ENCODE measurements at regions not wholly inside any gene's neighbourhood (a gene's known extent, or its start where the extent isn't known, plus 50 kb on each side); places are given as distances from the start of the nearest gene placed in this dataset.

GRCh38 chr13:53237696-53238095 lies 209.1 kb downstream of the OLFM4 start:
- H3K36me3 ChIP-seq (replicated peaks; ENCODE audit: insufficient read depth, low read depth), result no peaks in the 10 kb centered on the region
- no peaks in the 10 kb centered on the region for H3K9me3 ChIP-seq (ENCODE audit: low read depth)
- no peak overlapping the region for H3K27ac ChIP-seq
- no peak for DNase-seq (ENCODE audit: low spot score)
- no peak overlapping the region for H3K4me3 ChIP-seq
- H2AFZ ChIP-seq, result no peak overlapping the region
- peaks cover 5% of the 10 kb centered on the region for H3K27me3 ChIP-seq
- 40% methylated on average over 8 of the region's 8 CpGs for WGBS (ENCODE audit: low lambda C conversion rate, missing lambda C conversion rate)
- H3K4me2 ChIP-seq, result no peak overlapping the region
- H3K9me2 ChIP-seq (replicated peaks; ENCODE audit: insufficient read depth), result no peaks in the 10 kb centered on the region
- no peaks in the 10 kb centered on the region for H3K79me2 ChIP-seq
- no peaks in the 10 kb centered on the region for H4K20me1 ChIP-seq (ENCODE audit: insufficient read depth, poor library complexity, severe bottlenecking)
- H3K4me1 ChIP-seq (ENCODE audit: insufficient read depth), result no peaks in the 10 kb centered on the region
- no peak for TF ChIP-seq CTCF (IDR thresholded peaks at IDR 0.05; ENCODE audit: poor library complexity)
- no peak for TF ChIP-seq EZH2phosphoT487 (IDR thresholded peaks at IDR 0.05; ENCODE audit: low read depth, severe bottlenecking, unreplicated experiment)
- TF ChIP-seq EZH2 (IDR thresholded peaks at IDR 0.05; ENCODE audit: borderline replicate concordance), result no peak

- Histone ChIP-seq H3K27me3 (peaks cover 3% of the 10 kb centered on the region), H3K4me2 (no peak overlapping the region), H3K27ac (no peak overlapping the region), H3K4me3 (no peak overlapping the region), H3K36me3 (replicated peaks; ENCODE audit: insufficient read depth, low read depth) (no peaks in the 10 kb centered on the region), H4K20me1 (ENCODE audit: insufficient read depth, poor library complexity, severe bottlenecking) (no peaks in the 10 kb centered on the region), H2AFZ (no peak overlapping the region), H3K79me2 (no peaks in the 10 kb centered on the region), H3K4me1 (ENCODE audit: insufficient read depth) (no peaks in the 10 kb centered on the region), H3K9me3 (ENCODE audit: low read depth) (no peaks in the 10 kb centered on the region), H3K9me2 (replicated peaks; ENCODE audit: insufficient read depth) (no peaks in the 10 kb centered on the region)
- peak; percentile 8 for DNase-seq (ENCODE audit: low spot score)
- no peak for TF ChIP-seq EZH2phosphoT487 (IDR thresholded peaks at IDR 0.05; ENCODE audit: low read depth, severe bottlenecking, unreplicated experiment)
- TF ChIP-seq EZH2 (IDR thresholded peaks at IDR 0.05; ENCODE audit: borderline replicate concordance), result no peak
- TF ChIP-seq CTCF (IDR thresholded peaks at IDR 0.05; ENCODE audit: poor library complexity), result no peak
- WGBS (ENCODE audit: low lambda C conversion rate, missing lambda C conversion rate), result 37% methylated on average over 10 of the region's 10 CpGs
These were observed 209.6 kb downstream of the OLFM4 start for GRCh38 chr13:53238261-53238660.

- TF ChIP-seq EZH2 (IDR thresholded peaks at IDR 0.05; ENCODE audit: borderline replicate concordance), result no peak
- TF ChIP-seq CTCF (IDR thresholded peaks at IDR 0.05; ENCODE audit: poor library complexity), result no peak
- no peak for TF ChIP-seq EZH2phosphoT487 (IDR thresholded peaks at IDR 0.05; ENCODE audit: low read depth, severe bottlenecking, unreplicated experiment)
- no peak overlapping the region for H2AFZ ChIP-seq
- H3K9me3 ChIP-seq (ENCODE audit: low read depth), result no peaks in the 10 kb centered on the region
- H3K27me3 ChIP-seq, result peaks cover 8% of the 10 kb centered on the region
- H3K27ac ChIP-seq, result no peak overlapping the region
- no peaks in the 10 kb centered on the region for H3K79me2 ChIP-seq
- H3K36me3 ChIP-seq (replicated peaks; ENCODE audit: insufficient read depth, low read depth), result no peaks in the 10 kb centered on the region
- no peaks in the 10 kb centered on the region for H3K9me2 ChIP-seq (replicated peaks; ENCODE audit: insufficient read depth)
- no peak for DNase-seq (ENCODE audit: low spot score)
- WGBS (ENCODE audit: low lambda C conversion rate, missing lambda C conversion rate), result 52% methylated on average over 14 of the region's 14 CpGs
- H3K4me3 ChIP-seq, result no peak overlapping the region
- H3K4me1 ChIP-seq (ENCODE audit: insufficient read depth), result no peaks in the 10 kb centered on the region
- H4K20me1 ChIP-seq (ENCODE audit: insufficient read depth, poor library complexity, severe bottlenecking), result no peaks in the 10 kb centered on the region
- peak overlapping the region; percentile 40 for H3K4me2 ChIP-seq
These were observed 211.9 kb downstream of the OLFM4 start for GRCh38 chr13:53240401-53241025.
